Liver (tissue), 7 donors: ENCODE measurements at regions not wholly inside any gene's neighbourhood (a gene's known extent, or its start where the extent isn't known, plus 50 kb on each side); places are given as distances from the start of the nearest gene placed in this dataset.

Experiments
- DNase-seq: peaks from one replicate; pipeline ENCODE4 v3.0.0-alpha.2; 2017; ENCODE audit warnings: low spot score
- H3K27ac ChIP-seq, 2 donors: one replicate each; pipeline ENCODE4 v1.7.0; 2013; ENCODE audit warnings: inconsistent platforms in 2 of 2, low read length in 2 of 2, control low read depth in 1 of 2, low read depth in 1 of 2, mild to moderate bottlenecking in 1 of 2
- H3K27me3 ChIP-seq, 4 donors: one replicate each; pipeline versions ENCODE4 v1.6.1 to v1.7.0; 2013; ENCODE audit warnings: low read length in 3 of 4, inconsistent platforms in 1 of 4, mild to moderate bottlenecking in 1 of 4, moderate library complexity in 1 of 4; ENCODE audit not compliant: control insufficient read depth in 4 of 4, insufficient read depth in 4 of 4
- H3K36me3 ChIP-seq, 4 donors: one replicate each; pipeline versions ENCODE4 v1.6.1 to v1.7.0; 2013; ENCODE audit warnings: low read length in 3 of 4, mild to moderate bottlenecking in 3 of 4, low read depth in 1 of 4, moderate library complexity in 1 of 4; ENCODE audit not compliant: control insufficient read depth in 4 of 4, insufficient read depth in 3 of 4
- H3K4me1 ChIP-seq, 4 donors: one replicate each; pipeline versions ENCODE4 v1.6.1 to v1.7.0; 2013; ENCODE audit warnings: low read length in 3 of 4, mild to moderate bottlenecking in 3 of 4, moderate library complexity in 1 of 4; ENCODE audit not compliant: control insufficient read depth in 4 of 4, insufficient read depth in 4 of 4
- H3K4me3 ChIP-seq, 3 donors: one replicate each; pipeline versions ENCODE4 v1.6.1 to v1.7.0; 2013; ENCODE audit warnings: low read length in 3 of 3, control low read depth in 1 of 3, low read depth in 1 of 3, mild to moderate bottlenecking in 1 of 3
- H3K9ac ChIP-seq, 2 donors: one replicate each; pipeline ENCODE4 v1.7.0; 2013; ENCODE audit warnings: low read length in 2 of 2, mild to moderate bottlenecking in 2 of 2, moderate library complexity in 2 of 2, control low read depth in 1 of 2, low read depth in 1 of 2
- H3K9me3 ChIP-seq, 4 donors: one replicate each; pipeline versions ENCODE4 v1.6.1 to v1.7.0; 2013; ENCODE audit warnings: low read length in 3 of 4; ENCODE audit not compliant: control insufficient read depth in 4 of 4
- ATF3 ChIP-seq: IDR thresholded peaks from 2 replicates; pipeline ENCODE4 v1.6.1; 2016; ENCODE audit warnings: antibody characterized with exemption
- FOXA1 ChIP-seq: IDR thresholded peaks from 2 replicates; pipeline ENCODE4 v1.6.1; 2016; ENCODE audit warnings: antibody characterized with exemption
- FOXA2 ChIP-seq: IDR thresholded peaks from 2 replicates; pipeline ENCODE4 v1.6.1; 2016; ENCODE audit warnings: antibody characterized with exemption
- GABPA ChIP-seq, 2 donors: IDR thresholded peaks in 1 of 2; conservative IDR thresholded peaks in 1 of 2; 2 replicates each; pipeline ENCODE4 v1.6.1; 2016; ENCODE audit warnings: antibody characterized with exemption in 2 of 2, mild to moderate bottlenecking in 1 of 2, moderate library complexity in 1 of 2
- MAX ChIP-seq: IDR thresholded peaks from 2 replicates; pipeline ENCODE4 v1.6.1; 2016; ENCODE audit warnings: antibody characterized with exemption
- NR2F2 ChIP-seq: IDR thresholded peaks from 2 replicates; pipeline ENCODE4 v1.6.1; 2016; ENCODE audit warnings: antibody characterized with exemption
- RAD21 ChIP-seq, 2 donors: IDR thresholded peaks; 2 replicates each; pipeline ENCODE4 v1.6.1; 2016; ENCODE audit warnings: antibody characterized with exemption in 2 of 2, mild to moderate bottlenecking in 2 of 2
- RXRA ChIP-seq, 2 donors: IDR thresholded peaks; 2 replicates each; pipeline ENCODE4 v1.6.1; 2017 to 2018; ENCODE audit warnings: antibody characterized with exemption in 2 of 2, mild to moderate bottlenecking in 1 of 2
- SP1 ChIP-seq: IDR thresholded peaks from 2 replicates; pipeline ENCODE4 v1.6.1; 2018; ENCODE audit warnings: antibody characterized with exemption, mild to moderate bottlenecking
- YY1 ChIP-seq: IDR thresholded peaks from 2 replicates; pipeline ENCODE4 v1.6.1; 2016; ENCODE audit warnings: antibody characterized with exemption, mild to moderate bottlenecking
- WGBS: extraction: QIAGEN DNeasy Blood & Tissue Kit; methylation state at CpG from one replicate; pipeline ENCODE4 v1.1.7; 2013; 5-methylcytosine and 5-hydroxymethylcytosine counted together
- TF ChIP-seq, protein P1 (sequence below): IDR thresholded peaks from 2 replicates; pipeline ENCODE4 v1.6.1; 2016; ENCODE audit warnings: antibody characterized with exemption
- TF ChIP-seq, protein P2 (sequence below): IDR thresholded peaks from 2 replicates; pipeline ENCODE4 v1.6.1; 2016; ENCODE audit warnings: antibody characterized with exemption, mild to moderate bottlenecking
- donor health status: healthy.
- donor health status: healthy.
- donor health status: healthy.
- donor health status: healthy.

- H3K4me3 ChIP-seq: no peak overlapping the region
- H3K9me3 ChIP-seq: peaks cover 1 to 8% (median 2%) of the 10 kb centered on the region in 4 donors
- no peak overlapping the region for H3K27ac ChIP-seq
- H3K4me1 ChIP-seq: no peaks in the 10 kb centered on the region
- no peak for TF ChIP-seq NR2F2
- no peak for TF ChIP-seq MAX
- no peak for TF ChIP-seq ATF3
- TF ChIP-seq RAD21 (IDR thresholded peaks at IDR 0.05): no peak
- TF ChIP-seq FOXA2: no peak
- TF ChIP-seq, protein P1, sequence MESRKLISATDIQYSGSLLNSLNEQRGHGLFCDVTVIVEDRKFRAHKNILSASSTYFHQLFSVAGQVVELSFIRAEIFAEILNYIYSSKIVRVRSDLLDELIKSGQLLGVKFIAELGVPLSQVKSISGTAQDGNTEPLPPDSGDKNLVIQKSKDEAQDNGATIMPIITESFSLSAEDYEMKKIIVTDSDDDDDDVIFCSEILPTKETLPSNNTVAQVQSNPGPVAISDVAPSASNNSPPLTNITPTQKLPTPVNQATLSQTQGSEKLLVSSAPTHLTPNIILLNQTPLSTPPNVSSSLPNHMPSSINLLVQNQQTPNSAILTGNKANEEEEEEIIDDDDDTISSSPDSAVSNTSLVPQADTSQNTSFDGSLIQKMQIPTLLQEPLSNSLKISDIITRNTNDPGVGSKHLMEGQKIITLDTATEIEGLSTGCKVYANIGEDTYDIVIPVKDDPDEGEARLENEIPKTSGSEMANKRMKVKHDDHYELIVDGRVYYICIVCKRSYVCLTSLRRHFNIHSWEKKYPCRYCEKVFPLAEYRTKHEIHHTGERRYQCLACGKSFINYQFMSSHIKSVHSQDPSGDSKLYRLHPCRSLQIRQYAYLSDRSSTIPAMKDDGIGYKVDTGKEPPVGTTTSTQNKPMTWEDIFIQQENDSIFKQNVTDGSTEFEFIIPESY: no peak
- TF ChIP-seq GABPA (IDR thresholded peaks at IDR 0.05 in 1 of 2, conservative IDR thresholded peaks at IDR 0.05 in 1 of 2): no peak
- H3K27me3 ChIP-seq: peaks cover 0 to 5% (median 1%) of the 10 kb centered on the region in 4 donors
- no peaks in the 10 kb centered on the region for H3K36me3 ChIP-seq
- DNase-seq: no peak
- WGBS: 84% methylated on average over 8 of the region's 8 CpGs
- no peak overlapping the region for H3K9ac ChIP-seq
Measured at GRCh38 chr7:128189231-128189930, 51.7 kb upstream of the LEP start.

DNA sequence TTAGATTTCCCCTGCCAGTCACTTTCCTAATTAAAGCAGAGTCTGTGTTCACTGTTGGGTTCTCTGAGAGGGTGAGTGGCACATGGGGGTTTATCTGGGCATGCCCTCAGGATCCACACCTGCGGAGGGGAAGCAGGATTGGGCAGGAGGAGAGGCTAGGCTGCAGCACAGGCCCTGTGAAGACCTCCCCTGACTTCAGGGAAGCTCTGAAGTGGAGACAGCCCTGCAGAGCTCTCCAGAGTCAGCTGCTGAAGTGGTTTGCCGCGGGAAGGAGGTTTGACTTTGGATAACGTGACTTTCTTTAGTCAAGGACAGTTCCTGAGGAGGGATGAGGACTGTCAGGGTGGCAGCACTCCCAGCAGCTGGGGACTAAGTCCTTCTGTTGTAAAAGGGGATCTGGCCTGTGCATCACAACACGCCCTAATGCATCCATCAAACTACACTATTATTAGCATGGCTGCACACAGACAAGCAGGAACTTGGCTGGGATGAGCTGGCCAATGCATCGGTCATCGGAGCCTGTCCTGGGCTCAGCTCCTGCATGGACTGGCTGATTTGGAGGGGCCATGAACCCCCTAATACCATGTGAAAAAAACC lies 50.9 kb upstream of the LEP start:
- Histone ChIP-seq H3K4me3 (no peak overlapping the region), H3K9ac (no peak overlapping the region), H3K36me3 (no peaks in the 10 kb centered on the region), H3K27me3 (peaks cover 0 to 5% (median 1%) of the 10 kb centered on the region in 4 donors), H3K9me3 (peaks cover 4 to 16% (median 4%) of the 10 kb centered on the region in 4 donors), H3K27ac (no peak overlapping the region), H3K4me1 (no peaks in the 10 kb centered on the region)
- 57% methylated on average over 7 of the region's 7 CpGs for WGBS
- TF ChIP-seq RAD21 (IDR thresholded peaks at IDR 0.05) (no peak), YY1 (no peak), FOXA1 (no peak), SP1 (no peak), ATF3 (no peak), FOXA2 (no peak), RXRA (IDR thresholded peaks at IDR 0.05) (no peak)
- TF ChIP-seq, protein P2, sequence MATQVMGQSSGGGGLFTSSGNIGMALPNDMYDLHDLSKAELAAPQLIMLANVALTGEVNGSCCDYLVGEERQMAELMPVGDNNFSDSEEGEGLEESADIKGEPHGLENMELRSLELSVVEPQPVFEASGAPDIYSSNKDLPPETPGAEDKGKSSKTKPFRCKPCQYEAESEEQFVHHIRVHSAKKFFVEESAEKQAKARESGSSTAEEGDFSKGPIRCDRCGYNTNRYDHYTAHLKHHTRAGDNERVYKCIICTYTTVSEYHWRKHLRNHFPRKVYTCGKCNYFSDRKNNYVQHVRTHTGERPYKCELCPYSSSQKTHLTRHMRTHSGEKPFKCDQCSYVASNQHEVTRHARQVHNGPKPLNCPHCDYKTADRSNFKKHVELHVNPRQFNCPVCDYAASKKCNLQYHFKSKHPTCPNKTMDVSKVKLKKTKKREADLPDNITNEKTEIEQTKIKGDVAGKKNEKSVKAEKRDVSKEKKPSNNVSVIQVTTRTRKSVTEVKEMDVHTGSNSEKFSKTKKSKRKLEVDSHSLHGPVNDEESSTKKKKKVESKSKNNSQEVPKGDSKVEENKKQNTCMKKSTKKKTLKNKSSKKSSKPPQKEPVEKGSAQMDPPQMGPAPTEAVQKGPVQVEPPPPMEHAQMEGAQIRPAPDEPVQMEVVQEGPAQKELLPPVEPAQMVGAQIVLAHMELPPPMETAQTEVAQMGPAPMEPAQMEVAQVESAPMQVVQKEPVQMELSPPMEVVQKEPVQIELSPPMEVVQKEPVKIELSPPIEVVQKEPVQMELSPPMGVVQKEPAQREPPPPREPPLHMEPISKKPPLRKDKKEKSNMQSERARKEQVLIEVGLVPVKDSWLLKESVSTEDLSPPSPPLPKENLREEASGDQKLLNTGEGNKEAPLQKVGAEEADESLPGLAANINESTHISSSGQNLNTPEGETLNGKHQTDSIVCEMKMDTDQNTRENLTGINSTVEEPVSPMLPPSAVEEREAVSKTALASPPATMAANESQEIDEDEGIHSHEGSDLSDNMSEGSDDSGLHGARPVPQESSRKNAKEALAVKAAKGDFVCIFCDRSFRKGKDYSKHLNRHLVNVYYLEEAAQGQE: no peak
- DNase-seq: no peak
